B cell (primary cell): ENCODE measurements at regions not wholly inside any gene's neighbourhood (a gene's known extent, or its start where the extent isn't known, plus 50 kb on each side); places are given as distances from the start of the nearest gene placed in this dataset.

Experiments
- ATAC-seq: fragments of 200-7000 bp; cut with Tn5 transposase; one replicate; pipeline ENCODE4 v1.10.0; 2021; ENCODE audit warnings: low read depth, mild to moderate bottlenecking, moderate number of reproducible peaks, moderate library complexity
- CTCF ChIA-PET: fragments of 350-600 bp; sonication (Branson Sonifier 250); formaldehyde crosslinking; loops from one replicate; lab custom pipeline; 2021; ENCODE audit warnings: antibody characterized with exemption, inconsistent platforms; lab: Charles Lee
- POLR2A ChIA-PET: fragments of 350-600 bp; sonication (Branson Sonifier 250); formaldehyde crosslinking; loops from one replicate; lab custom pipeline; 2021; ENCODE audit warnings: antibody characterized with exemption; lab: Charles Lee
- DNase-seq: peaks from one replicate; pipeline ENCODE4 v3.0.0; 2013
- H2AFZ ChIP-seq: 2 replicates; pipeline ENCODE4 v1.6.1; 2012; ENCODE audit warnings: mild to moderate bottlenecking, low read depth, low read length; ENCODE audit not compliant: insufficient read depth, poor library complexity, severe bottlenecking
- H3K27ac ChIP-seq, 2 donors: 1 replicate in 1 of 2; 2 replicates in 1 of 2; pipeline ENCODE4 v1.5.1; 2012 to 2013; ENCODE audit warnings: low read length in 2 of 2, mild to moderate bottlenecking in 2 of 2, moderate library complexity in 1 of 2
- H3K27me3 ChIP-seq, 4 experiments: fragments of 200-600 bp in 1 of 4; sonication (generic) in 1 of 4; replicated peaks in 1 of 4; 1 replicate in 2 of 4; 2 replicates in 2 of 4; pipeline versions ENCODE4 v1.6.1 to v1.7.0; 2013 to 2016; ENCODE audit warnings: low read length in 3 of 4, mild to moderate bottlenecking in 2 of 4, mixed read lengths in 1 of 4, moderate library complexity in 1 of 4; ENCODE audit not compliant: insufficient read depth in 4 of 4, control insufficient read depth in 3 of 4; ENCODE audit errors: control extremely low read depth in 1 of 4
- H3K36me3 ChIP-seq, 2 experiments: replicated peaks in 1 of 2; 1 replicate in 1 of 2; 2 replicates in 1 of 2; pipeline versions ENCODE4 v1.6.1 to v1.7.1; 2013; ENCODE audit warnings: low read length in 1 of 2; ENCODE audit not compliant: insufficient read depth in 2 of 2, control insufficient read depth in 1 of 2; ENCODE audit errors: control extremely low read depth in 1 of 2, extremely low read depth in 1 of 2
- H3K4me1 ChIP-seq, 2 donors: fragments of 200-600 bp in 1 of 2; sonication (generic) in 1 of 2; 1 replicate in 1 of 2; 2 replicates in 1 of 2; pipeline versions ENCODE4 v1.5.1 to v1.6.1; 2013 to 2017; ENCODE audit warnings: low read length in 2 of 2; ENCODE audit not compliant: control insufficient read depth in 2 of 2, insufficient read depth in 2 of 2
- H3K4me2 ChIP-seq: replicated peaks from 2 replicates; pipeline ENCODE3; 2012; ENCODE audit warnings: mild to moderate bottlenecking, low read depth, low read length; ENCODE audit not compliant: poor library complexity, severe bottlenecking
- H3K4me3 ChIP-seq, 5 experiments: fragments of 200-600 bp in 1 of 5; sonication (generic) in 1 of 5; 1 replicate in 3 of 5; 2 replicates in 2 of 5; pipeline versions ENCODE4 v1.5.1 to v1.7.0; 2011 to 2016; ENCODE audit warnings: low read length in 4 of 5, mild to moderate bottlenecking in 4 of 5, low read depth in 2 of 5, control low read depth in 1 of 5, moderate library complexity in 1 of 5; ENCODE audit not compliant: insufficient read depth in 1 of 5; ENCODE audit errors: control extremely low read depth in 1 of 5, extremely low read depth in 1 of 5
- H3K79me2 ChIP-seq: fragments of 200-600 bp; sonication (generic); one replicate; pipeline ENCODE4 v1.6.0; 2016; ENCODE audit warnings: low read length; ENCODE audit not compliant: control insufficient read depth, insufficient read depth
- H3K9ac ChIP-seq: fragments of 200-600 bp; sonication (generic); 2 replicates; pipeline ENCODE4 v1.6.1; 2017; ENCODE audit warnings: mild to moderate bottlenecking, low read length, moderate library complexity
- H3K9me3 ChIP-seq, 3 donors: one replicate each; pipeline versions ENCODE4 v1.6.1 to v1.7.1; 2013; ENCODE audit warnings: low read length in 2 of 3; ENCODE audit not compliant: control insufficient read depth in 2 of 3, insufficient read depth in 1 of 3; ENCODE audit errors: control extremely low read depth in 1 of 3
- H4K20me1 ChIP-seq: 2 replicates; pipeline ENCODE4 v1.6.0; 2012; ENCODE audit warnings: mild to moderate bottlenecking, low read length; ENCODE audit not compliant: insufficient read depth, control insufficient read depth, poor library complexity, severe bottlenecking
- H3K27ac Mint-ChIP-seq: one replicate; pipeline ENCODE4 v1.8.0; 2021; ENCODE audit warnings: mixed read lengths
- H3K27me3 Mint-ChIP-seq: one replicate; pipeline ENCODE4 v1.8.0; 2021; ENCODE audit warnings: mixed read lengths
- H3K4me1 Mint-ChIP-seq: one replicate; pipeline ENCODE4 v1.8.0; 2021; ENCODE audit warnings: mixed read lengths
- H3K4me3 Mint-ChIP-seq: one replicate; pipeline ENCODE4 v1.8.0; 2021; ENCODE audit warnings: mixed read lengths
- H3K9me3 Mint-ChIP-seq: one replicate; pipeline ENCODE4 v1.8.0; 2022; ENCODE audit warnings: mixed read lengths; ENCODE audit not compliant: insufficient read depth
- CTCF ChIP-seq: fragments of 200-600 bp; IDR thresholded peaks from one replicate; pipeline ENCODE4 v1.8.0; 2022; ENCODE audit warnings: antibody characterized with exemption, mild to moderate bottlenecking
- EZH2 ChIP-seq: IDR thresholded peaks from 2 replicates; pipeline ENCODE4 v1.6.1; 2012; ENCODE audit warnings: borderline replicate concordance, low read depth, mild to moderate bottlenecking, moderate library complexity, low read length; ENCODE audit not compliant: insufficient read depth, poor library complexity, severe bottlenecking
- WGBS: methylation state at CpG from one replicate; pipeline ENCODE4 v1.1.5; 2013; ENCODE audit warnings: missing lambda C conversion rate; ENCODE audit not compliant: insufficient coverage; 5-methylcytosine and 5-hydroxymethylcytosine counted together
- intact Hi-C: fragments of 100-400 bp; cut with micrococcal nuclease; formaldehyde crosslinking; loops from one replicate; pipeline ENCODE4 v1.10.0; 2022

- ATAC-seq (no peak), DNase-seq (no peak)
- H3K79me2 ChIP-seq: no peaks in the 10 kb centered on the region
- peaks cover 8% of the 10 kb centered on the region for H3K27me3 Mint-ChIP-seq
- intact Hi-C loops: no loop called here
- H3K4me2 ChIP-seq: no peak overlapping the region
- POLR2A ChIA-PET: no interaction called here
- no peak overlapping the region for H3K4me3 ChIP-seq
- no peaks in the 10 kb centered on the region for H3K4me1 Mint-ChIP-seq
- H3K27ac Mint-ChIP-seq: no peak overlapping the region
- H3K9me3 ChIP-seq: no peaks in the 10 kb centered on the region
- no peak for TF ChIP-seq EZH2
- no peak for TF ChIP-seq CTCF
- H3K27ac ChIP-seq: no peak overlapping the region
- no peaks in the 10 kb centered on the region for H4K20me1 ChIP-seq
- no peak overlapping the region for H2AFZ ChIP-seq
- H3K9ac ChIP-seq: no peak overlapping the region
- no peak overlapping the region for H3K4me3 Mint-ChIP-seq
- H3K4me1 ChIP-seq: no peaks in the 10 kb centered on the region
- no peaks in the 10 kb centered on the region for H3K27me3 ChIP-seq
- no peaks in the 10 kb centered on the region for H3K36me3 ChIP-seq
- WGBS: 52% methylated on average over 8 of the region's 17 CpGs
- CTCF ChIA-PET: no interaction called here
- H3K9me3 Mint-ChIP-seq: no peaks in the 10 kb centered on the region
These were observed 221.5 kb upstream of the GHITM start for GRCh38 chr10:83917537-83918506.

- H3K4me2 ChIP-seq: no peak overlapping the region
- H3K27me3 ChIP-seq: no peaks in the 10 kb centered on the region
- H3K4me3 ChIP-seq: no peak overlapping the region
- intact Hi-C loops: no loop called here
- 79% methylated on average over 2 of the region's 2 CpGs for WGBS
- no peak overlapping the region for H3K9ac ChIP-seq
- H3K4me1 Mint-ChIP-seq: no peaks in the 10 kb centered on the region
- H3K4me3 Mint-ChIP-seq: no peak overlapping the region
- CTCF ChIA-PET: no interaction called here
- no peak overlapping the region for H2AFZ ChIP-seq
- TF ChIP-seq EZH2 (no peak), CTCF (no peak)
- no peaks in the 10 kb centered on the region for H3K9me3 Mint-ChIP-seq
- POLR2A ChIA-PET: no interaction called here
- no peak overlapping the region for H3K27ac ChIP-seq
- H3K4me1 ChIP-seq: no peaks in the 10 kb centered on the region
- H3K36me3 ChIP-seq: no peaks in the 10 kb centered on the region
- no peaks in the 10 kb centered on the region for H4K20me1 ChIP-seq
- H3K9me3 ChIP-seq: no peaks in the 10 kb centered on the region
- ATAC-seq: no peak
- H3K79me2 ChIP-seq: no peaks in the 10 kb centered on the region
- no peak for DNase-seq
- H3K27ac Mint-ChIP-seq: no peak overlapping the region
- peaks cover 11% of the 10 kb centered on the region for H3K27me3 Mint-ChIP-seq
These were observed 220.1 kb upstream of the GHITM start for GRCh38 chr10:83919187-83919586.
